ENCODE measurements at regions not wholly inside any gene's neighbourhood (a gene's known extent, or its start where the extent isn't known, plus 50 kb on each side); places are given as distances from the start of the nearest gene placed in this dataset.

DNA sequence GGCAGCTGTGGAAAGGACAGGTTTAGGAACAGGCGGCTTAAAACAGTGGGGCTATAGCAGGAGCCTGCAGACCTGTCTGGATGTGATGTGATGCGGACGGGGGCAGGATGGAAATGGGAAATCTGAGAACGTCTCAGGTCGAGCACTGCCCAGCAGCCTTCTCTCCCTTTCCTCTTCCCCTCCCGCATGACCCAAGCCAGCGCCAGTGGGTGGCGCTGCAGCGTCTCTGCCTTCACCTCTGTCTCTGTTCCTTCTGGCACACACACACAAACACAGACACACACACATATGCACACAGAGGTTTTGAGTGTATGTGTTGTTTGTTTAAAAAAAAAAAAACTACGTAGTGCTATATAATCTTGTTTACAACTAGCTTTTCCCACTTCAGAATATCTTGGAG is 82.0 kb upstream of the SLC66A3 start:
- Histone ChIP-seq H3K27ac (ENCODE audit: low read depth, low read length) (no peak overlapping the region), H3K9me3 (ENCODE audit: control insufficient read depth in 1 of 2, insufficient read depth in 1 of 2, low read depth in 1 of 2, low read length in 2 of 2) (no peaks in the 10 kb centered on the region), H3K9ac (ENCODE audit: low read length) (no peak overlapping the region), H3K27me3 (ENCODE audit: insufficient read depth, low read length) (no peaks in the 10 kb centered on the region), H3K4me2 (ENCODE audit: low read length) (peak overlapping the region; percentile 63), H3K79me2 (ENCODE audit: insufficient read depth, low read length) (no peaks in the 10 kb centered on the region), H4K20me1 (ENCODE audit: insufficient read depth) (no peaks in the 10 kb centered on the region), H3K4me1 (ENCODE audit: control insufficient read depth in 1 of 2, insufficient read depth in 2 of 2, low read length in 2 of 2) (peaks cover 0 to 26% of the 10 kb centered on the region in 2 experiments; a peak in 3 of 4 replicates), H2AFZ (ENCODE audit: low read depth, low read length, poor library complexity, severe bottlenecking) (peak overlapping the region; percentile 94), H3K4me3 (replicated peaks in 1 of 2; ENCODE audit: low read depth in 1 of 2, low read length in 2 of 2) (peak overlapping the region in 1 of 2 experiments; percentile 10; a peak in 1 of 4 replicates), H3K9me2 (ENCODE audit: insufficient read depth) (no peaks in the 10 kb centered on the region), H3K36me3 (ENCODE audit: control insufficient read depth in 1 of 2, insufficient read depth in 2 of 2, low read length in 2 of 2) (no peaks in the 10 kb centered on the region)
- ChIA-PET POLR2A (no interaction called here), CTCF (interaction anchor here (0.9 to 1.3 kb wide), 2 partner anchors 11 to 238 kb away, joined by 3 to 4 read pairs; no protein-coding TSS in a partner anchor), RAD21 (ENCODE audit: low non-redundant PET in 1 of 2, low total read pairs in 2 of 2, uncharacterized antibody in 2 of 2, unreplicated experiment in 2 of 2) (no interaction called here)
- BruUV-seq (replicated peaks): no TSS peak
- intact Hi-C loops (cut with micrococcal nuclease): loop anchor here (2.0 kb wide), 1 partner anchor 52 kb away; no protein-coding TSS in a partner anchor
- ATAC-seq: peak; percentile 97
- peak; percentile 54 for DNase-seq (ENCODE audit: low read depth, low spot score)
- TF ChIP-seq, protein P1, sequence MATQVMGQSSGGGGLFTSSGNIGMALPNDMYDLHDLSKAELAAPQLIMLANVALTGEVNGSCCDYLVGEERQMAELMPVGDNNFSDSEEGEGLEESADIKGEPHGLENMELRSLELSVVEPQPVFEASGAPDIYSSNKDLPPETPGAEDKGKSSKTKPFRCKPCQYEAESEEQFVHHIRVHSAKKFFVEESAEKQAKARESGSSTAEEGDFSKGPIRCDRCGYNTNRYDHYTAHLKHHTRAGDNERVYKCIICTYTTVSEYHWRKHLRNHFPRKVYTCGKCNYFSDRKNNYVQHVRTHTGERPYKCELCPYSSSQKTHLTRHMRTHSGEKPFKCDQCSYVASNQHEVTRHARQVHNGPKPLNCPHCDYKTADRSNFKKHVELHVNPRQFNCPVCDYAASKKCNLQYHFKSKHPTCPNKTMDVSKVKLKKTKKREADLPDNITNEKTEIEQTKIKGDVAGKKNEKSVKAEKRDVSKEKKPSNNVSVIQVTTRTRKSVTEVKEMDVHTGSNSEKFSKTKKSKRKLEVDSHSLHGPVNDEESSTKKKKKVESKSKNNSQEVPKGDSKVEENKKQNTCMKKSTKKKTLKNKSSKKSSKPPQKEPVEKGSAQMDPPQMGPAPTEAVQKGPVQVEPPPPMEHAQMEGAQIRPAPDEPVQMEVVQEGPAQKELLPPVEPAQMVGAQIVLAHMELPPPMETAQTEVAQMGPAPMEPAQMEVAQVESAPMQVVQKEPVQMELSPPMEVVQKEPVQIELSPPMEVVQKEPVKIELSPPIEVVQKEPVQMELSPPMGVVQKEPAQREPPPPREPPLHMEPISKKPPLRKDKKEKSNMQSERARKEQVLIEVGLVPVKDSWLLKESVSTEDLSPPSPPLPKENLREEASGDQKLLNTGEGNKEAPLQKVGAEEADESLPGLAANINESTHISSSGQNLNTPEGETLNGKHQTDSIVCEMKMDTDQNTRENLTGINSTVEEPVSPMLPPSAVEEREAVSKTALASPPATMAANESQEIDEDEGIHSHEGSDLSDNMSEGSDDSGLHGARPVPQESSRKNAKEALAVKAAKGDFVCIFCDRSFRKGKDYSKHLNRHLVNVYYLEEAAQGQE (IDR thresholded peaks at IDR 0.05; ENCODE audit: low read depth): no peak
- TF ChIP-seq SIN3A (IDR thresholded peaks at IDR 0.05; ENCODE audit: low read depth) (no peak), JUND (IDR thresholded peaks at IDR 0.05) (no peak), EZH2 (IDR thresholded peaks at IDR 0.05) (no peak), CEBPB (IDR thresholded peaks at IDR 0.05; ENCODE audit: low read depth) (no peak), EZH2phosphoT487 (IDR thresholded peaks at IDR 0.05; ENCODE audit: borderline replicate concordance) (no peak), CBX3 (IDR thresholded peaks at IDR 0.05; ENCODE audit: low read depth) (peak; percentile 55), POLR2AphosphoS5 (IDR thresholded peaks at IDR 0.05; ENCODE audit: low read depth, low read length) (no peak), FOSL1 (IDR thresholded peaks at IDR 0.05; ENCODE audit: low read depth) (no peak), ZFX (IDR thresholded peaks at IDR 0.05) (no peak), POLR2A (IDR thresholded peaks at IDR 0.05; ENCODE audit: borderline replicate concordance, extremely low read depth, insufficient read depth, insufficient read length) (no peak), YY1 (IDR thresholded peaks at IDR 0.05; ENCODE audit: extremely low read depth, insufficient replicate concordance, low read depth, low read length) (peak; percentile 52), SRF (IDR thresholded peaks at IDR 0.05; ENCODE audit: low read depth) (no peak), EGR1 (IDR thresholded peaks at IDR 0.05; ENCODE audit: low read depth) (no peak), ELF1 (IDR thresholded peaks at IDR 0.05; ENCODE audit: borderline replicate concordance, low read depth) (no peak), ZNF274 (IDR thresholded peaks at IDR 0.05; ENCODE audit: low read depth, low read length) (no peak), RAD21 (IDR thresholded peaks at IDR 0.05; ENCODE audit: low read depth) (peak; percentile 68), SP1 (IDR thresholded peaks at IDR 0.05; ENCODE audit: low read depth) (no peak)
- TF ChIP-seq, protein P2, sequence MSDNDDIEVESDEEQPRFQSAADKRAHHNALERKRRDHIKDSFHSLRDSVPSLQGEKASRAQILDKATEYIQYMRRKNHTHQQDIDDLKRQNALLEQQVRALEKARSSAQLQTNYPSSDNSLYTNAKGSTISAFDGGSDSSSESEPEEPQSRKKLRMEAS (IDR thresholded peaks at IDR 0.05): no peak
- TF ChIP-seq, protein P3, sequence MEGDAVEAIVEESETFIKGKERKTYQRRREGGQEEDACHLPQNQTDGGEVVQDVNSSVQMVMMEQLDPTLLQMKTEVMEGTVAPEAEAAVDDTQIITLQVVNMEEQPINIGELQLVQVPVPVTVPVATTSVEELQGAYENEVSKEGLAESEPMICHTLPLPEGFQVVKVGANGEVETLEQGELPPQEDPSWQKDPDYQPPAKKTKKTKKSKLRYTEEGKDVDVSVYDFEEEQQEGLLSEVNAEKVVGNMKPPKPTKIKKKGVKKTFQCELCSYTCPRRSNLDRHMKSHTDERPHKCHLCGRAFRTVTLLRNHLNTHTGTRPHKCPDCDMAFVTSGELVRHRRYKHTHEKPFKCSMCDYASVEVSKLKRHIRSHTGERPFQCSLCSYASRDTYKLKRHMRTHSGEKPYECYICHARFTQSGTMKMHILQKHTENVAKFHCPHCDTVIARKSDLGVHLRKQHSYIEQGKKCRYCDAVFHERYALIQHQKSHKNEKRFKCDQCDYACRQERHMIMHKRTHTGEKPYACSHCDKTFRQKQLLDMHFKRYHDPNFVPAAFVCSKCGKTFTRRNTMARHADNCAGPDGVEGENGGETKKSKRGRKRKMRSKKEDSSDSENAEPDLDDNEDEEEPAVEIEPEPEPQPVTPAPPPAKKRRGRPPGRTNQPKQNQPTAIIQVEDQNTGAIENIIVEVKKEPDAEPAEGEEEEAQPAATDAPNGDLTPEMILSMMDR (IDR thresholded peaks at IDR 0.05 in 2 of 3, conservative IDR thresholded peaks at IDR 0.05 in 1 of 3; ENCODE audit: borderline replicate concordance in 1 of 3, insufficient read depth in 1 of 3, low read depth in 2 of 3, low read length in 2 of 3): peak; percentile 74 to 95 (median 94)
- TF ChIP-seq, protein P4, sequence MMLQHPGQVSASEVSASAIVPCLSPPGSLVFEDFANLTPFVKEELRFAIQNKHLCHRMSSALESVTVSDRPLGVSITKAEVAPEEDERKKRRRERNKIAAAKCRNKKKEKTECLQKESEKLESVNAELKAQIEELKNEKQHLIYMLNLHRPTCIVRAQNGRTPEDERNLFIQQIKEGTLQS (IDR thresholded peaks at IDR 0.05): no peak
- TF ChIP-seq, protein P5, sequence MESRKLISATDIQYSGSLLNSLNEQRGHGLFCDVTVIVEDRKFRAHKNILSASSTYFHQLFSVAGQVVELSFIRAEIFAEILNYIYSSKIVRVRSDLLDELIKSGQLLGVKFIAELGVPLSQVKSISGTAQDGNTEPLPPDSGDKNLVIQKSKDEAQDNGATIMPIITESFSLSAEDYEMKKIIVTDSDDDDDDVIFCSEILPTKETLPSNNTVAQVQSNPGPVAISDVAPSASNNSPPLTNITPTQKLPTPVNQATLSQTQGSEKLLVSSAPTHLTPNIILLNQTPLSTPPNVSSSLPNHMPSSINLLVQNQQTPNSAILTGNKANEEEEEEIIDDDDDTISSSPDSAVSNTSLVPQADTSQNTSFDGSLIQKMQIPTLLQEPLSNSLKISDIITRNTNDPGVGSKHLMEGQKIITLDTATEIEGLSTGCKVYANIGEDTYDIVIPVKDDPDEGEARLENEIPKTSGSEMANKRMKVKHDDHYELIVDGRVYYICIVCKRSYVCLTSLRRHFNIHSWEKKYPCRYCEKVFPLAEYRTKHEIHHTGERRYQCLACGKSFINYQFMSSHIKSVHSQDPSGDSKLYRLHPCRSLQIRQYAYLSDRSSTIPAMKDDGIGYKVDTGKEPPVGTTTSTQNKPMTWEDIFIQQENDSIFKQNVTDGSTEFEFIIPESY (IDR thresholded peaks at IDR 0.05; ENCODE audit: extremely low read depth, insufficient replicate concordance, low read length): no peak
